Right lobe of liver (tissue), 6 donors: ENCODE measurements at regions not wholly inside any gene's neighbourhood (a gene's known extent, or its start where the extent isn't known, plus 50 kb on each side); places are given as distances from the start of the nearest gene placed in this dataset.

Source experiments
- ATAC-seq, 4 donors: fragments of 200-7000 bp; cut with Tn5 transposase; one replicate each; pipeline ENCODE4 v1.9.1; 2020; ENCODE audit warnings: mild to moderate bottlenecking in 4 of 4, moderate library complexity in 4 of 4
- DNase-seq, 3 donors: peaks; one replicate each; pipeline ENCODE4 v3.0.0-alpha.2; 2020
- H3K27ac ChIP-seq, 3 donors: fragments of 200-600 bp; one replicate each; pipeline ENCODE4 v1.8.0; 2022
- H3K27me3 ChIP-seq, 2 donors: fragments of 200-600 bp; one replicate each; pipeline ENCODE4 v1.8.0; 2022
- H3K36me3 ChIP-seq, 4 donors: fragments of 200-600 bp; sonication (generic) in 1 of 4; one replicate each; pipeline versions ENCODE4 v1.5.1 to v1.8.0; 2017 to 2022; ENCODE audit warnings: control low read depth in 1 of 4
- H3K4me1 ChIP-seq, 4 donors: fragments of 200-600 bp; sonication (generic) in 1 of 4; one replicate each; pipeline versions ENCODE4 v1.5.1 to v1.8.0; 2017 to 2022; ENCODE audit warnings: control low read depth in 1 of 4
- H3K4me3 ChIP-seq, 3 donors: fragments of 200-600 bp; one replicate each; pipeline ENCODE4 v1.8.0; 2022
- H3K9me3 ChIP-seq, 4 donors: fragments of 200-600 bp; sonication (generic) in 1 of 4; one replicate each; pipeline versions ENCODE4 v1.5.1 to v1.8.0; 2017 to 2022; ENCODE audit warnings: control low read depth in 1 of 4
- POLR2A ChIP-seq: fragments of 450-650 bp; IDR thresholded peaks from one replicate; pipeline ENCODE4 v1.6.1; 2017; ENCODE audit warnings: antibody characterized with exemption, mild to moderate bottlenecking
- WGBS: methylation state at CpG from one replicate; pipeline ENCODE4 v1.1.6; 2018; ENCODE audit warnings: low coverage, low lambda C conversion rate; ENCODE audit not compliant: insufficient coverage; ENCODE audit errors: missing lambda C conversion rate; 5-methylcytosine and 5-hydroxymethylcytosine counted together
- intact Hi-C, 2 donors: fragments of 100-400 bp; cut with DNase I; formaldehyde crosslinking; loops; one replicate each; pipeline versions ENCODE4 v1.11.2 to v1.14.1; 2022
- TF ChIP-seq, protein P1 (sequence below), 4 donors: fragments of 200-600 bp in 3 of 4; fragments of 450-650 bp in 1 of 4; IDR thresholded peaks; one replicate each; pipeline versions ENCODE4 v1.5.1 to v1.8.0; 2016 to 2022; ENCODE audit warnings: antibody characterized with exemption in 4 of 4, mild to moderate bottlenecking in 2 of 4
- donor health status: DM: no; HTN: yes; CAD: no.
- donor health status: DM: no; HTN: no; CAD: no.
- donor health status: DM: no; HTN: no; CAD: no.
- donor health status: DM: no; HTN: yes; CAD: no.
- donor health status: DM: no; HTN: yes; CAD: no.

DNA sequence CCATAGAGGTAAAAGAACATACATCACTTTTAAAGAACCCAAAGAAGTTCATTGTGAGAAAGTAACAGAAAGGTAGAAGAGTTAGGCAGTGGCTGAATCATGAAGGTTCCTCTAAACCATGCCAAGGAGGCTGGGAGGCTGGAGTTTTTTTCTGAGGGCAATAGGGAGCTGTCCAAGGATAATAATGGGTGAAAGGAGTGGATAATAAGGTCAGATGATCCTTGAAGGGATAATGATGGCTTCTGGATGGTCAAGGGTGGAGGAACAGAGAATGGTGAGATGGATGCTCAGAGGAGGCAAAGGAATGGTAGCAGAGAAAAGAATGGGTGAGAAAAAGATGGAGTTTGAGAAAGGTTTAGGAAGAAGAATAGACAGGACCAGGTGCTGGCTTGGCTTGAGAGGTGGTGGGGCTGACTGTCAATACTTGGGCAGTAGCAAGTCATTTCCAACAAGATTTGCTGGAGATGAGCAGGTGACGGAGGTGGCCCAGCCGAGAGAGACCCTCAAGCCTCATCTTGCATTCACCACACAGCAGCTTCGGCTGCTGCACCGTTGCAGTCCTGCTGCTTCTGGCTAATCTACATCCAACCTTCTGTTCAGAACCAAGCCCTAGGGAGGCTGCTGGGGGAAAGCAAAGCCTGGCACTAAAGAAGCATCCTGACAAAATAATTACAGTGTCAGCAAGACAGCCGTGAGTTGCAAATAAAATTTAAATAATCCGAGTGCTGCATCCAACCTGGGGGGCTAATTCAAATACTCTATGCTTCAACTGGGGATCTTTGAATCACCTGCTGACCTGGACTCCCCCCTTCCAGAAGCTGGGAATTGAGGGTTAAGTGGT, 131.2 kb upstream of the KCNG1 start:
- Histone ChIP-seq H3K4me3 (no peak overlapping the region), H3K4me1 (no peaks in the 10 kb centered on the region), H3K27ac (no peak overlapping the region), H3K36me3 (no peaks in the 10 kb centered on the region), H3K27me3 (peaks cover 0 to 6% of the 10 kb centered on the region in 2 donors), H3K9me3 (no peaks in the 10 kb centered on the region)
- TF ChIP-seq POLR2A, result no peak
- TF ChIP-seq, protein P1, sequence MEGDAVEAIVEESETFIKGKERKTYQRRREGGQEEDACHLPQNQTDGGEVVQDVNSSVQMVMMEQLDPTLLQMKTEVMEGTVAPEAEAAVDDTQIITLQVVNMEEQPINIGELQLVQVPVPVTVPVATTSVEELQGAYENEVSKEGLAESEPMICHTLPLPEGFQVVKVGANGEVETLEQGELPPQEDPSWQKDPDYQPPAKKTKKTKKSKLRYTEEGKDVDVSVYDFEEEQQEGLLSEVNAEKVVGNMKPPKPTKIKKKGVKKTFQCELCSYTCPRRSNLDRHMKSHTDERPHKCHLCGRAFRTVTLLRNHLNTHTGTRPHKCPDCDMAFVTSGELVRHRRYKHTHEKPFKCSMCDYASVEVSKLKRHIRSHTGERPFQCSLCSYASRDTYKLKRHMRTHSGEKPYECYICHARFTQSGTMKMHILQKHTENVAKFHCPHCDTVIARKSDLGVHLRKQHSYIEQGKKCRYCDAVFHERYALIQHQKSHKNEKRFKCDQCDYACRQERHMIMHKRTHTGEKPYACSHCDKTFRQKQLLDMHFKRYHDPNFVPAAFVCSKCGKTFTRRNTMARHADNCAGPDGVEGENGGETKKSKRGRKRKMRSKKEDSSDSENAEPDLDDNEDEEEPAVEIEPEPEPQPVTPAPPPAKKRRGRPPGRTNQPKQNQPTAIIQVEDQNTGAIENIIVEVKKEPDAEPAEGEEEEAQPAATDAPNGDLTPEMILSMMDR (IDR thresholded peaks at IDR 0.05), result no peak
- 69% methylated on average over 6 of the region's 6 CpGs for WGBS
- intact Hi-C loops, result no loop called here
- ATAC-seq, result no peak
- no peak for DNase-seq

DNA sequence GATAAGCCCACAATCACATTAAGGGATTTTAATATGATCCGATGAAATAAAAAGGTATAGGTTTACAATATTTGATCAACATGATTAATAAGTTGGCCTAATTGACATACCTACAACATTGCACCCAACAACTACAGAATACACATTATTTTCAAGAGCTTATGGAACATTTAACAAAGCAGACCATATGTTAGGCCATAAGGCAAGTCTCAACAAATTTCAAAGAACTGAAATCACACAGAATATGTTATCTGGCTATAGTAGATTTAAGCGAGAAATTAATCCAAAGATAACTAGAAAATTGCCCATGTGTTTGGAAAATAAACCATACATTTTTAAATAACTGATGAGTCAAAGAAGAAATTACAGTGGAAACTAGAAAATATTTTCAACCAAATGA, 126.0 kb upstream of the KCNG1 start:
- no peak for ATAC-seq
- Histone ChIP-seq H3K36me3 (no peaks in the 10 kb centered on the region), H3K4me3 (no peak overlapping the region), H3K4me1 (no peaks in the 10 kb centered on the region), H3K27me3 (no peaks in the 10 kb centered on the region), H3K9me3 (no peaks in the 10 kb centered on the region), H3K27ac (no peak overlapping the region)
- WGBS, result 88% methylated on average over 2 of the region's 2 CpGs
- TF ChIP-seq, protein P1 (IDR thresholded peaks at IDR 0.05), result no peak
- no peak for TF ChIP-seq POLR2A
- intact Hi-C loops, result no loop called here
- DNase-seq, result no peak

DNA sequence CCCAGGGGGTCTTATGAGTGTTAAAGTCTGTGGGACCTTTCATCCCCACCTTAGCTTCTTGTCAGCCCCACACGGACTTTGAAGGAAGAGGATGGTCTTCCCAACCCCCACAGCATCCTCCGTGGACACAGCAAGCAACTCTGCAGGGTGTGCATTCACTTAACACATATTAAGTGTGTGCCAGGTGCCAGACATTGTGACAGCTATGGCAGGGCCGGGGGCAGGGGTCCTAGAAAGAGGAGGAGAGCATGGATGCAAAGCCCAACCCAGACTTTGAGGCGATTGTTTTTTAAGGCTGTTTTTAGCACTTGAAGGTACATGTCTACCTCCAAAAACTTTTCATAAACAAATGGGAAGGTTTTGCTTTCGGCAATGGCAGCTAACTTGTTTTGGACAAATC, 121.6 kb upstream of the KCNG1 start:
- no peak overlapping the region for H3K4me3 ChIP-seq
- intact Hi-C loops, result no loop called here
- H3K4me1 ChIP-seq, result no peaks in the 10 kb centered on the region
- WGBS, result 31% methylated on average over 5 of the region's 5 CpGs
- H3K27me3 ChIP-seq, result no peaks in the 10 kb centered on the region
- no peak for ATAC-seq
- no peak overlapping the region for H3K27ac ChIP-seq
- no peaks in the 10 kb centered on the region for H3K36me3 ChIP-seq
- DNase-seq, result no peak
- no peak for TF ChIP-seq POLR2A
- TF ChIP-seq, protein P1 (IDR thresholded peaks at IDR 0.05), result no peak
- H3K9me3 ChIP-seq, result no peaks in the 10 kb centered on the region

DNA sequence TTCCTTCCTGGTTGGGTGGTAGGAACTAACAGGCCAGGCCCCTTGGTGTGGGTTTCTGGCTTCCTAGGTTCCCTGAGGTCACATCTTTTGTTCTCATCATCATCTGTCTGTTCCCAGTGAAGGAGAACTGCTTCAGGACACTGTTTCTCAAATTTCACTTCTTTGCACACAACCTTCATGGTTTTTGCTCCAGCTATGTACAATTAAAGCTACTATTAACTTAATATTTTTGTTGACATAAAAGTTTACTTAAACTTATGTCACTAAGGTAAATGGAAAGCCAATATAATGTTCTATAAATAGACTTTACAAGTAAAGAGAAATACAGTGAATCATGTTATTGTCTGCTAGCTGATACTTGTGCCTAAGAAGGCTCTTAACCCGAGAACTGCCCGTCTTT, 120.7 kb upstream of the KCNG1 start:
- H3K27me3 ChIP-seq, result no peaks in the 10 kb centered on the region
- TF ChIP-seq, protein P1 (IDR thresholded peaks at IDR 0.05), result no peak
- no peak for TF ChIP-seq POLR2A
- no peaks in the 10 kb centered on the region for H3K9me3 ChIP-seq
- H3K36me3 ChIP-seq, result no peaks in the 10 kb centered on the region
- DNase-seq (no peak), ATAC-seq (no peak)
- no peak overlapping the region for H3K4me3 ChIP-seq
- no peak overlapping the region for H3K27ac ChIP-seq
- WGBS, result 51% methylated on average over 2 of the region's 2 CpGs
- intact Hi-C loops, result no loop called here
- no peaks in the 10 kb centered on the region for H3K4me1 ChIP-seq
